ENCODE measurements at regions not wholly inside any gene's neighbourhood (a gene's known extent, or its start where the extent isn't known, plus 50 kb on each side); places are given as distances from the start of the nearest gene placed in this dataset.

DNA sequence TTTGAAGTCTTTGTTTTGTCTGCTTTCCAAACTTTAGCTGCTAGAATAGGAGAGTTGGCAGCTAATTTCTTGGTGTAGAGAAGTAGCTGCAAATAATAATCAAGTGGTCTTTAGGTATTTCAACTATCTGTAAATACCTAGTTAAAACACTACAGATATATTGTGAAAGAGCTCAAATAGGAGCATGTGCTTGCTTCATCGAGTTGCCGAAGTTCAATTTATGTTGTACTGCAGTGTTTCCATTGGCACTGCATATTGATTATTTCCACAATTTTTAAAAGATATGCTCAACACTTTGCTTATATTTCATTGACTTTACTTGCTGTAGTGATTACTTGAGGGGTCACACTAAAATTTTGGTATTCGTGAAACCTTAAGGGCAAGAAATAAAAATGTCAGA, 131.6 kb upstream of the BMP4 start:
- in situ Hi-C loops (cut with HindIII; ENCODE audit: low sequenced_read_pairs), result no loop called here

DNA sequence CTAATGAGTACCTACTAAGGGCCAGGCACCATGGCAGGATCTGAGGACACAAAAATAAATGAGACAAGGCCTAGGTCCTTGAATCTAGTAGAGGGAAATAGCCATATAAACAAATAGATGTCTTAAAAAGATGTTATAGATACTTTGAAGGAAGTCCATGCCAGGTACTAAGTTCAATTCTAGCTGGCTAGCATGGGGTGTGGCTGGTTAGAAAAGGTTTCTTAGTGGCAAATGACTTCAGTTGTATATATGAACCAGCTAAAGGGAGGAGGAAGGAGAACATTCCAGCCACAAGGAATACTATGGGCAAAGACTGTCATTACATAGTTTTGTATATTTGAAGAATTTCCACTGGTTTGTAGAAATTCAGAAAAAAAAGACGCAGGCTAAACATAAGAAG, 133.6 kb upstream of the BMP4 start:
- in situ Hi-C loops (cut with HindIII; ENCODE audit: low sequenced_read_pairs), result no loop called here

DNA sequence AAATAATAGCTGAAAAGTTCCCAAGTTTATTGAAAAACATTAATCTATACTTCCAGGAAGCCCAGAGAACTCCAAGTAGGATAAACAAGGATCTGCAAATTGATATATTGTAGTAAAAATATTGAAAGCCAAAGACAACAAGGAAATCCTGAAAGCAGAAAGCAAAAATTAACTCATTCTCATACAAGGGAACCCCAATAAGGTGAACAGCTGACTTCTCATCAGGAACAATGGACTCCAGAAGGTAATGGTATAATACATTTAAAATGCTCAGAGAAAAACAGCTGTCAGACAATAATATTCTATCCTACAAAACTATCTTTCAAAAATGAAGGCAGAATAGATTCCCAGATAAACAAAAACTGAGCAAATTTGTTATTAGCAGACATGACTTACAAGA, 138.1 kb upstream of the BMP4 start:
- in situ Hi-C loops (cut with HindIII; ENCODE audit: low sequenced_read_pairs), result no loop called here

DNA sequence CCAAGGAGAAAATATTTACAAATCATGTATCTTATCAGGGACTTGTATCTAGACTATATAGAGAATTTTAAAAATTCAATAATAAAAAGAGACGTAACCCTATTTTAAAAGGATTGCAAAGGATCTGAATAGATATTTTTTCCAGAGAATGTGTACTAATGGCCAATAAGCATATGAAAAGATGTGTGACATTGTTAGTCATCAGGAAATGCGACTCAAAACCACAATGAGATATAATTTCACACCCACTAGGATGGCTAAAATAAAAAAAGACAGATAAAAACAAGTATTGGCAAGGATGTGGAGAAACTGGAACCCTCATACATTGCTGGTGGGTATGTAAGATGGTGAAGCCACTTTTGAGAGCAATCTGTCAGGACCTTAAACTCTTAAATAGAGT, 141.9 kb upstream of the BMP4 start:
- in situ Hi-C loops (cut with HindIII; ENCODE audit: low sequenced_read_pairs), result no loop called here

DNA sequence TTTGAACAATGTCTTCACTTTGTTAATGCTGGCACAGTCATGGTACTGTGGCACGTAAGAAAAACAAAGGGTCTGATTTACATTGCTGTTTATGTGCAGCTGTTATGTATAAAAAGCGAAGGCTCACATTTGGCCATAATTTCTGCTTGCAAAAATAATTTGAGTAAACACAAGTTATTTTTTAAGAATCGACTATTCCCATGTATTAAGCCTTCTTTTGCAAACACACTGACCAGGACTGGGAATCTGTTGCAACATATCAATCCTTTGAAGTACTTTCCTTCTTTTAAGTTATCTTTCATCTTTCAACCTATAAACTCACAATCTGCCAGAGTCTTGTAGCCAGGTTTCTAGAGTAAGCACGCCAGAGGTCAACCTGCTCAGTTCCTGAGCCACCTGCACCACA, 145.4 kb upstream of the BMP4 start:
- in situ Hi-C loops (cut with HindIII; ENCODE audit: low sequenced_read_pairs), result no loop called here

DNA sequence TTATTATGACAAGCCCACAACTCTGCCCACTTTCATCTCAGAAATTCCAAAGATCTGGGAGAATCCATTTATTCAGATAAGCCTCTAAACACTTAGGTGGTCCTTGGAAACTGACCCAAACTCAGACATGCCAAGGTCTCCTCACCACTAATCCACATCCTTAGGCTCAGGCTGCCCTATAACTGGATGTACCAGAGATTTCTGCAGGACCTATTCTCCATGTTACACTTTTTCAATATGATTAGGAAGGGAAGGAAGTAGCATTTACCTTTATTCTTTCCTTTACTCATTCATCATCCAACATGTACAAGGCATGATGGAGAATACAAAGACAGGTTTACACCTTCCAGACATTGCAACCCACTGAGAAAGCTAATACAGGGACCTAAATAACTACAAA, 145.9 kb upstream of the BMP4 start:
- in situ Hi-C loops (cut with HindIII; ENCODE audit: low sequenced_read_pairs), result no loop called here

GRCh38 chr14:54104601-54105145, 148.0 kb upstream of the BMP4 start:
- in situ Hi-C loops (cut with HindIII; ENCODE audit: low sequenced_read_pairs), result no loop called here

DNA sequence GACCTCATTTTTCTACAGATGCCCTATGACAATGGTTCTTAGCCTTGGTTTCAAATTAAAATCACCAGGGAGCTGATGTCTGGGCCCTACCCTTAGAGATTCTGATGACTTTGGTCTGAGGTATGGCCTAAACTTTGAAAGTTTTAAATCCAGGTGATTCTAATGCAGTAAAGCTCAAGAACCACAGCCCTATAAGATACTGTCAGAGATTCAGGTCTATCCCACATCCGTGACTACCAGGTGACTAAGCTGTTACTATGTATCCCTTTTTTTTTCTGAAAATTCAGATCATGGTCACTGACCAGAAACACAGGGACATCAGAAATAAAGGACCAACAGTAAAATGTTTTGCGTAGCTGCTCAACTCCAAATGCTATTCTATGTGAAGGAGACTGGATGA, 148.8 kb upstream of the BMP4 start:
- in situ Hi-C loops (cut with HindIII; ENCODE audit: low sequenced_read_pairs), result no loop called here

DNA sequence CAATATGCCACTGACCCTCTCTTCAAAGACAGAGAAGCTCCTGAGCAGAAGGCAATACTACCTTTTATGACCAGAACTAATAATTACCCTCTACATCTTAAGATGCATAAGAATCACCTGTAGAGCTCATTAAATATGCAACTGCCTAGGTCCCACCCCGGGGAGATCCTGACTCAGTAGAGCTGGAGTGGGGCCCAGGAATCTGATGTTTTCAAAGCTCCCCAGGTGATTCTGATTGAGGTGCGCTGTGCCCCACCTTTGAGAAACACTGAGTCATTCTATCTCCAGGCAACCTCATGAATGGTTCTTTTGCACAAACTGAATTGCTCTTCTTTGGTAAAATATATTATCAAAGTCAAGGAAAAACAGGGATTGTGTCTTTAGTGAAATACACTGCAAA, 149.3 kb upstream of the BMP4 start:
- in situ Hi-C loops (cut with HindIII; ENCODE audit: low sequenced_read_pairs), result no loop called here

DNA sequence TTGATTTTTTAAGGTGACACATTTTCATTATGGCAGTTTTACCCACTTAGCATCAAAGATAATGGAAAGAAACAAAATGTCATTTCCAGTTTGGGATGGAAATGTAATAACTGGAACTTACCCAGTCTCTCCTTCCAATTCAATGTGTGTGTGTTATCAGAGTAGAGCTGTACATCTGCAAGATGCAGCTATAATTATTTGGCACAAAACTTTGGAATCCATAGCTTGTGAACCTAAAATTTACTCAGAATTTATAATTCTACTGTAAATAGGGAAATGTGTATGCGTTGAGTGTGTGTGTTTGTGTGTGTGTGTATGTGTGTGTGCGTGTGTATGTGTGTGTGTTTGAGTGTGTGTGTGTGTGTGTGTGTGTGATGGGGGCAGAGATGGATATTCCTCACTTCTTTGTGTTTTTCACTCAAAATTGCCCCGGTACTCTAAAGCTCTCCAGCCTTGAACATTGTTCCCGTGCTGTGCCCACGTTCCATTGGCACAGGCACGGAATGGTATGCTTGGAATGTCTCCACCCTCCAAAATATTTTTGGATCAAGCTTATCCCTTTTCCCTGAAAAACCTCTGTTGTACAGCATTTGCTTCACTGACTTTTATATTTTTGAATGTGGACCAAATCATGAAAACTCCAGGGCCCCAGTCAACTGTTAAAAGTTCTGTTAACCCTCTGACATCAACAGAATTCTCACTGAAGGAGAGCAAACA, 150.2 kb upstream of the BMP4 start:
- in situ Hi-C loops (cut with HindIII; ENCODE audit: low sequenced_read_pairs), result no loop called here

DNA sequence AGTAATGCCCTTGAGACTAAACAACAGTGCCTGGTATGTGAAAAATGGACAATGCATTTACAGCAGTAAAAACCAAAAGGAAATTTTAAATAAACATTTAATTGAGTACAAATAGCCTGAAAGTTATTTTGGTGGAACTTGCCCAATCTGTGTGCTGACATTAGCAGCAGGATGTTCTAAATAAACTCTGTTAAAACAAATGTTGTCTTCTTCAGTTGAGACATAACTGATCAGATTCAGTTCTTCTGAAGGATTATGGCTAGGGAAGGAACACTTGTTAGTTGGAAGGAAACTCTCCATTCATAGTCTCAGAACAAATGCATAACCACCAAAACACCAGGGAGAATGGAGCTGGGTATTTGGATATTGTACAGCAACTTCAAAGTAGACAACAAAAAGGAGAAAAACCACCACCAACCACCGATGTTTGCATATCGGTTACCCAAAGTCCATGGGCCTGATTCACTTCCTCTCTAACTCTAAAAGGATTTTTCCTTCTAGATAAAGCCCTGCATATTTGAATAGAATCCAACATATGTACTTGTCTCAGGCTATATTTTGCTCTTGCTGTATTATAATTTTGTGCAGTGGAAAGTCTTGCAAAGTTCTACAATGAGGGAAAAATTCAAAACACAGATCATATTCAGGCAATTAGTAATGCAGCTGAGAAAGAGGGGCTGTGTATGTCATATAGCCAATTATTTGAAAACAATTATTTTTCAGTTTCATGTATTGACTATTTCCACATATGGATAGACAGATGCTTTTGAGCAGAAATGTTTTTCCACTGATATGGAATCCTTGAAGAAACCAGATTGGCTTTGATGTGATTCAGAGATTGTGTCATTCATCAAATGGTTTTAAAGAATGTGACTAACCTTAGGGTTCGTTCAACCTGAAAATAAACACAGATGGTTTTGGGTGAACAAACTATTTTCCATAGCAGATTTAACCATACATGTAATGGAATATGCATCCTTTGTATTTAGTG, 152.2 kb upstream of the BMP4 start:
- in situ Hi-C loops (cut with HindIII; ENCODE audit: low sequenced_read_pairs), result no loop called here

DNA sequence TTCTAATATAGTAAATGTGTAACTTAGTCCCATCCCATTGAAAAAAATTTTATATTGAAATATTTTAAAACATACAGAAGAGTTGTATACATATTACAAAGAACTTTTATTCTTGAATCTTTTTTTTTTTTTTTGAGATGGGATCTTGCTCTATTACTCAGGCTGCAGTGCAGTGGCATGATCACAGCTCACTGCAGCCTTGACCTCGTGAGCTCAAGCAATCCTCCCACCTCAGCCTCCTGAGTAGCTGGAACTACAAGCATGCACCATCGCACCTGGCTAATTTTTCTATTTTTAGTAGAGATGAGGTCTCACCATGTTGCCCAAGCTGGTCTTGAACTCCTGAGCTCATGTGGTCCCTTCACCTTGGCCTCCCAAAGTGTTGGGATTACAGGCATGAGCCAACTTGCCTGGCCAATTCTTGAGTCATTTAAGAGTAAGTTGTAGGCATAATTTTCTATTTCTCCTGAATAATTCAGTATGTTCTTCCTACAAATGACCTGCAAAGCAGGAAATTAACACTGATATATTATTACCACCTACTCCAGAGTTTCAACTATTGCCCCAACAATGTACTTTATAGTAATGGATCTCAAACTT, 153.0 kb upstream of the BMP4 start:
- in situ Hi-C loops (cut with HindIII; ENCODE audit: low sequenced_read_pairs), result no loop called here

DNA sequence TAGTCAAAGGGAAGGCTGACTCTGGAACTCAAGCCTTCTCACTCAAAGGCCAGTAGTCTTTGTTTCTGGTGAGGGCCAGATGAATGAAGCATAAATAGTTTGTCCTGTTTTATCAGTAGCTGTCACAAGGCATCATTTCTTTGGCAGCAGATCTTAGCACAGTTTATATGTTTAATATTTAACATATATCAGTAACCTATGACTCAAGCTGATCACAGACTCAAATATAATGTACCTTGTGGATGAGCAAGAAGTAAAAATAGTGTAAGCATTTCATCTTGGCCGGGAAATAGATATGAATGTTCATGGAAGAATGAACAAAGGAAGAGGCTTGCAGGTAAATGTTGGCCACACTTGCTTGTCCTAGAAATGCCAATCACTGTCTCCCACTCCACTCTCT, 158.3 kb upstream of the BMP4 start:
- in situ Hi-C loops (cut with HindIII; ENCODE audit: low sequenced_read_pairs), result no loop called here

GRCh38 chr14:54116198-54116885, 159.7 kb upstream of the BMP4 start:
- in situ Hi-C loops (cut with HindIII; ENCODE audit: low sequenced_read_pairs), result no loop called here

GRCh38 chr14:54116972-54117371, 160.3 kb upstream of the BMP4 start:
- in situ Hi-C loops (cut with HindIII; ENCODE audit: low sequenced_read_pairs), result no loop called here

- in situ Hi-C loops (cut with HindIII; ENCODE audit: low sequenced_read_pairs), result no loop called here
These were observed 160.8 kb upstream of the BMP4 start for GRCh38 chr14:54117396-54117795.

- in situ Hi-C loops (cut with HindIII; ENCODE audit: low sequenced_read_pairs), result no loop called here
These were observed 161.3 kb upstream of the BMP4 start for GRCh38 chr14:54117924-54118323.

GRCh38 chr14:54120260-54120659, 163.6 kb upstream of the BMP4 start:
- in situ Hi-C loops (cut with HindIII; ENCODE audit: low sequenced_read_pairs), result no loop called here

GRCh38 chr14:54121466-54122027, 164.9 kb upstream of the BMP4 start:
- in situ Hi-C loops (cut with HindIII; ENCODE audit: low sequenced_read_pairs), result no loop called here

- in situ Hi-C loops (cut with HindIII; ENCODE audit: low sequenced_read_pairs), result no loop called here
These were observed 167.2 kb upstream of the BMP4 start for GRCh38 chr14:54123841-54124240.

DNA sequence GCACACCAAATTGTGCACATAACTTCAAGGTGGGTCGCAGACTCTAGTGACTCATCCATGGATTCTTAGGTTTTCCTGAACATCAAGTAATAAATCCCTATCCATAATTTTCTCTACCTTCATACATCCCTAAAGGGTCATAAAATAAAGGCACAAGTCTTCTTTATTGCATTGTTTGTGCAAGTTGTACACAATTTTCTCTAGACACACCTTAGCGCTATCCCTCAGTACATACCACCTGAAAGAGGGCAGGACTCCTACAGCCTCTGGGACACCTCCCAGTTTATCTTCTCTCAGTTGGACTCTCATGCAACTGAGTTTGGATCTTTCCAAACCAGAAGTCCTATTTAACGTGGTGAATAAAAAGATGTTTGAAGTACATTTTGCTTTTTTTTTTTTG, 168.5 kb upstream of the BMP4 start:
- in situ Hi-C loops (cut with HindIII; ENCODE audit: low sequenced_read_pairs), result no loop called here

All from DLD1 (cell line).